ENCODE measurements at regions not wholly inside any gene's neighbourhood (a gene's known extent, or its start where the extent isn't known, plus 50 kb on each side); places are given as distances from the start of the nearest gene placed in this dataset.

GRCh38 chr2:164008752-164009151 lies 272.9 kb upstream of the FIGN start:
- TF ChIP-seq, protein P1, sequence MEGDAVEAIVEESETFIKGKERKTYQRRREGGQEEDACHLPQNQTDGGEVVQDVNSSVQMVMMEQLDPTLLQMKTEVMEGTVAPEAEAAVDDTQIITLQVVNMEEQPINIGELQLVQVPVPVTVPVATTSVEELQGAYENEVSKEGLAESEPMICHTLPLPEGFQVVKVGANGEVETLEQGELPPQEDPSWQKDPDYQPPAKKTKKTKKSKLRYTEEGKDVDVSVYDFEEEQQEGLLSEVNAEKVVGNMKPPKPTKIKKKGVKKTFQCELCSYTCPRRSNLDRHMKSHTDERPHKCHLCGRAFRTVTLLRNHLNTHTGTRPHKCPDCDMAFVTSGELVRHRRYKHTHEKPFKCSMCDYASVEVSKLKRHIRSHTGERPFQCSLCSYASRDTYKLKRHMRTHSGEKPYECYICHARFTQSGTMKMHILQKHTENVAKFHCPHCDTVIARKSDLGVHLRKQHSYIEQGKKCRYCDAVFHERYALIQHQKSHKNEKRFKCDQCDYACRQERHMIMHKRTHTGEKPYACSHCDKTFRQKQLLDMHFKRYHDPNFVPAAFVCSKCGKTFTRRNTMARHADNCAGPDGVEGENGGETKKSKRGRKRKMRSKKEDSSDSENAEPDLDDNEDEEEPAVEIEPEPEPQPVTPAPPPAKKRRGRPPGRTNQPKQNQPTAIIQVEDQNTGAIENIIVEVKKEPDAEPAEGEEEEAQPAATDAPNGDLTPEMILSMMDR (tag by site-specific recombination; IDR thresholded peaks at IDR 0.05), result no peak
- TF ChIP-seq, protein P2, sequence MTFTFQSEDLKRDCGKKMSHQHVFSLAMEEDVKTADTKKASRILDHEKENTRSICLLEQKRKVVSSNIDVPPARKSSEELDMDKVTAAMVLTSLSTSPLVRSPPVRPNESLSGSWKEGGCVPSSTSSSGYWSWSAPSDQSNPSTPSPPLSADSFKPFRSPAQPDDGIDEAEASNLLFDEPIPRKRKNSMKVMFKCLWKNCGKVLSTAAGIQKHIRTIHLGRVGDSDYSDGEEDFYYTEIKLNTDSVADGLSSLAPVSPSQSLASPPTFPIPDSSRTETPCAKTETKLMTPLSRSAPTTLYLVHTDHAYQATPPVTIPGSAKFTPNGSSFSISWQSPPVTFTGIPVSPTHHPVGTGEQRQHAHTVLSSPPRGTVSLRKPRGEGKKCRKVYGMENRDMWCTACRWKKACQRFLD (tag by site-specific recombination; IDR thresholded peaks at IDR 0.05), result no peak

Measured in HEK293 (cell line).